ENCODE measurements at regions not wholly inside any gene's neighbourhood (a gene's known extent, or its start where the extent isn't known, plus 50 kb on each side); places are given as distances from the start of the nearest gene placed in this dataset.
"Not testable (repeated sequence)": the region's sequence is repeated elsewhere in the genome, so short reads cannot be mapped to it uniquely, and the experiment has no call there.

- Histone ChIP-seq H3K4me1 (ENCODE audit: insufficient read depth) (no peaks in the 10 kb centered on the region), H3K27ac (no peak overlapping the region), H3K27me3 (replicated peaks; ENCODE audit: insufficient read depth) (0 out of 2 replicates have a peak, but pooled peaks cover 3% of the 10 kb centered on the region), H2AFZ (no peak overlapping the region), H3K79me2 (ENCODE audit: insufficient read depth) (no peaks in the 10 kb centered on the region), H3K4me3 (no peak overlapping the region), H3K9ac (no peak overlapping the region), H3F3A (ENCODE audit: insufficient read depth) (no peaks in the 10 kb centered on the region), H3K9me3 (ENCODE audit: low read depth) (no peaks in the 10 kb centered on the region), H3K4me2 (ENCODE audit: unreplicated experiment) (no peak overlapping the region), H3K36me3 (ENCODE audit: low read depth) (no peaks in the 10 kb centered on the region), H4K20me1 (ENCODE audit: insufficient read depth) (no peaks in the 10 kb centered on the region), H3K9me2 (ENCODE audit: insufficient read depth) (no peaks in the 10 kb centered on the region)
- TF ChIP-seq EZH2phosphoT487 (IDR thresholded peaks at IDR 0.05; ENCODE audit: insufficient read depth, low read depth) (no peak), EZH2 (IDR thresholded peaks at IDR 0.05; ENCODE audit: insufficient read depth, poor library complexity, severe bottlenecking) (no peak)
- WGBS, 2 experiments (ENCODE audit: low coverage in 1 of 2, low lambda C conversion rate in 2 of 2, missing lambda C conversion rate in 2 of 2), result 24 to 30% methylated on average over 1 of the region's 1 CpG
- in situ Hi-C loops (cut with MboI), result no loop called here
- no peak for DNase-seq
These were observed 89.2 kb upstream of the SLC6A11 start for GRCh38 chr3:10726787-10727186.

GRCh38 chr3:10729439-10729838, 86.6 kb upstream of the SLC6A11 start:
- no peaks in the 10 kb centered on the region for H3K9me2 ChIP-seq (ENCODE audit: insufficient read depth)
- in situ Hi-C loops (cut with MboI), result no loop called here
- H3K79me2 ChIP-seq (ENCODE audit: insufficient read depth), result no peaks in the 10 kb centered on the region
- no peaks in the 10 kb centered on the region for H3K36me3 ChIP-seq (ENCODE audit: low read depth)
- H3K4me2 ChIP-seq (ENCODE audit: unreplicated experiment), result no peak overlapping the region
- H3K9me3 ChIP-seq (ENCODE audit: low read depth), result no peaks in the 10 kb centered on the region
- no peak overlapping the region for H3K9ac ChIP-seq
- no peak overlapping the region for H3K27ac ChIP-seq
- TF ChIP-seq EZH2 (IDR thresholded peaks at IDR 0.05; ENCODE audit: insufficient read depth, poor library complexity, severe bottlenecking) (no peak), EZH2phosphoT487 (IDR thresholded peaks at IDR 0.05; ENCODE audit: insufficient read depth, low read depth) (no peak)
- DNase-seq, result no peak
- no peak overlapping the region for H3K4me3 ChIP-seq
- H2AFZ ChIP-seq, result no peak overlapping the region
- H4K20me1 ChIP-seq (ENCODE audit: insufficient read depth), result no peaks in the 10 kb centered on the region
- 28 to 33% methylated on average over 2 of the region's 2 CpGs for WGBS, 2 experiments (ENCODE audit: low coverage in 1 of 2, low lambda C conversion rate in 2 of 2, missing lambda C conversion rate in 2 of 2)
- H3F3A ChIP-seq (ENCODE audit: insufficient read depth), result no peaks in the 10 kb centered on the region
- H3K4me1 ChIP-seq (ENCODE audit: insufficient read depth), result no peaks in the 10 kb centered on the region
- 0 out of 2 replicates have a peak, but pooled peaks cover 3% of the 10 kb centered on the region for H3K27me3 ChIP-seq (replicated peaks; ENCODE audit: insufficient read depth)

GRCh38 chr3:10732292-10732691, 83.7 kb upstream of the SLC6A11 start:
- TF ChIP-seq EZH2 (IDR thresholded peaks at IDR 0.05; ENCODE audit: insufficient read depth, poor library complexity, severe bottlenecking) (no peak), EZH2phosphoT487 (IDR thresholded peaks at IDR 0.05; ENCODE audit: insufficient read depth, low read depth) (no peak)
- H3K27me3 ChIP-seq (replicated peaks; ENCODE audit: insufficient read depth), result peaks cover 4% of the 10 kb centered on the region; the same call in 1 of the 2 replicates
- no peak overlapping the region for H3K9ac ChIP-seq
- H3K27ac ChIP-seq, result no peak overlapping the region
- H4K20me1 ChIP-seq (ENCODE audit: insufficient read depth), result no peaks in the 10 kb centered on the region
- in situ Hi-C loops (cut with MboI), result no loop called here
- no peak for DNase-seq
- H3K9me2 ChIP-seq (ENCODE audit: insufficient read depth), result no peaks in the 10 kb centered on the region
- H3K79me2 ChIP-seq (ENCODE audit: insufficient read depth), result no peaks in the 10 kb centered on the region
- no peak overlapping the region for H3K4me2 ChIP-seq (ENCODE audit: unreplicated experiment)
- H3K36me3 ChIP-seq (ENCODE audit: low read depth), result no peaks in the 10 kb centered on the region
- H3F3A ChIP-seq (ENCODE audit: insufficient read depth), result no peaks in the 10 kb centered on the region
- H3K4me1 ChIP-seq (ENCODE audit: insufficient read depth), result no peaks in the 10 kb centered on the region
- no peak overlapping the region for H2AFZ ChIP-seq
- H3K9me3 ChIP-seq (ENCODE audit: low read depth), result no peaks in the 10 kb centered on the region
- H3K4me3 ChIP-seq, result no peak overlapping the region

GRCh38 chr3:10733297-10733696, 82.7 kb upstream of the SLC6A11 start:
- Histone ChIP-seq H3K9me2 (ENCODE audit: insufficient read depth) (no peaks in the 10 kb centered on the region), H3K9ac (no peak overlapping the region), H3K4me3 (no peak overlapping the region), H3F3A (ENCODE audit: insufficient read depth) (no peaks in the 10 kb centered on the region), H3K36me3 (ENCODE audit: low read depth) (no peaks in the 10 kb centered on the region), H3K79me2 (ENCODE audit: insufficient read depth) (no peaks in the 10 kb centered on the region), H3K9me3 (ENCODE audit: low read depth) (no peaks in the 10 kb centered on the region), H3K4me1 (ENCODE audit: insufficient read depth) (no peaks in the 10 kb centered on the region), H2AFZ (no peak overlapping the region), H3K4me2 (ENCODE audit: unreplicated experiment) (no peak overlapping the region), H3K27ac (no peak overlapping the region), H3K27me3 (replicated peaks; ENCODE audit: insufficient read depth) (peaks cover 12% of the 10 kb centered on the region), H4K20me1 (ENCODE audit: insufficient read depth) (no peaks in the 10 kb centered on the region)
- no peak for TF ChIP-seq EZH2phosphoT487 (IDR thresholded peaks at IDR 0.05; ENCODE audit: insufficient read depth, low read depth)
- no peak for TF ChIP-seq EZH2 (IDR thresholded peaks at IDR 0.05; ENCODE audit: insufficient read depth, poor library complexity, severe bottlenecking)
- no peak for DNase-seq
- in situ Hi-C loops (cut with MboI), result no loop called here

- H3K27ac ChIP-seq; in situ Hi-C loops (cut with MboI); H3K79me2 ChIP-seq (ENCODE audit: insufficient read depth); H3K36me3 ChIP-seq (ENCODE audit: low read depth); H4K20me1 ChIP-seq (ENCODE audit: insufficient read depth); H2AFZ ChIP-seq; DNase-seq; H3K4me3 ChIP-seq; H3K9me2 ChIP-seq (ENCODE audit: insufficient read depth); H3F3A ChIP-seq (ENCODE audit: insufficient read depth); H3K9ac ChIP-seq; H3K4me2 ChIP-seq (ENCODE audit: unreplicated experiment); H3K4me1 ChIP-seq (ENCODE audit: insufficient read depth); H3K9me3 ChIP-seq (ENCODE audit: low read depth): not testable (repeated sequence)
- WGBS, 2 experiments (ENCODE audit: low coverage in 1 of 2, low lambda C conversion rate in 2 of 2, missing lambda C conversion rate in 2 of 2), result 30 to 41% methylated on average over 3 of the region's 3 CpGs
- H3K27me3 ChIP-seq (replicated peaks; ENCODE audit: insufficient read depth), result peaks cover 16% of the 10 kb centered on the region
These were observed 79.6 kb upstream of the SLC6A11 start for GRCh38 chr3:10736444-10736843.
